HEK293 (cell line): ENCODE measurements at regions not wholly inside any gene's neighbourhood (a gene's known extent, or its start where the extent isn't known, plus 50 kb on each side); places are given as distances from the start of the nearest gene placed in this dataset.

Source experiments
- CTCF ChIA-PET: fragments of 350-600 bp; formaldehyde crosslinking; extraction: SDS; loops from one replicate; lab custom pipeline; 2021; ENCODE audit warnings: antibody characterized with exemption; lab: Yijun Ruan, JAX
- POLR2A ChIA-PET: fragments of 300-600 bp; formaldehyde crosslinking; extraction: SDS; loops from one replicate; lab custom pipeline; 2020; ENCODE audit warnings: antibody characterized with exemption, inconsistent platforms; lab: Yijun Ruan, JAX
- H3K27ac ChIP-seq: fragments of 200-500 bp; sonication (Bioruptor generic); 2 replicates; pipeline ENCODE4 v1.5.1; 2014; ENCODE audit warnings: low read depth, low read length, control low read depth, inconsistent platforms; ENCODE audit errors: extremely low read depth
- H3K36me3 ChIP-seq, 2 experiments: fragments of 200-500 bp in 1 of 2; sonication (Bioruptor generic) in 1 of 2; 1 replicate in 1 of 2; 2 replicates in 1 of 2; pipeline ENCODE4 v1.5.1; 2014 to 2017; ENCODE audit warnings: inconsistent platforms in 2 of 2, low read length in 2 of 2; ENCODE audit not compliant: control insufficient read depth in 2 of 2, insufficient read depth in 1 of 2
- H3K4me1 ChIP-seq: fragments of 200-500 bp; sonication (Bioruptor generic); 2 replicates; pipeline ENCODE4 v1.5.1; 2014; ENCODE audit warnings: mild to moderate bottlenecking, low read length, inconsistent platforms; ENCODE audit not compliant: control insufficient read depth, insufficient read depth
- H3K4me3 ChIP-seq: 2 replicates; pipeline ENCODE4 v1.5.1; 2011; ENCODE audit warnings: low read depth, mild to moderate bottlenecking, control low read depth, low read length, moderate library complexity
- H3K9me3 ChIP-seq: fragments of 200-500 bp; sonication (Bioruptor generic); 2 replicates; pipeline ENCODE4 v1.5.1; 2014; ENCODE audit warnings: low read depth, low read length, inconsistent platforms; ENCODE audit not compliant: control insufficient read depth, insufficient read depth
- ATF2 ChIP-seq: fragments of 450-650 bp; formaldehyde crosslinking; IDR thresholded peaks from 2 replicates; pipeline ENCODE4 v1.5.1; 2016; ENCODE audit warnings: missing biosample characterization, missing genetic modification characterization, low read depth
- FEZF1 ChIP-seq: fragments of 450-650 bp; formaldehyde crosslinking; IDR thresholded peaks from 2 replicates; pipeline ENCODE4 v1.5.1; 2016; ENCODE audit warnings: missing biosample characterization, missing genetic modification characterization
- GLIS1 ChIP-seq: fragments of 450-650 bp; formaldehyde crosslinking; IDR thresholded peaks from 2 replicates; pipeline ENCODE4 v1.5.1; 2016; ENCODE audit warnings: missing biosample characterization, missing genetic modification characterization
- IKZF3 ChIP-seq: fragments of 450-650 bp; IDR thresholded peaks from 2 replicates; pipeline ENCODE4 v1.5.0; 2018; ENCODE audit warnings: missing biosample characterization, mild to moderate bottlenecking, missing genetic modification characterization, moderate library complexity
- INSM2 ChIP-seq: fragments of 450-650 bp; formaldehyde crosslinking; IDR thresholded peaks from 2 replicates; pipeline ENCODE4 v1.5.1; 2016; ENCODE audit warnings: missing biosample characterization, missing genetic modification characterization
- OVOL3 ChIP-seq: fragments of 450-650 bp; formaldehyde crosslinking; IDR thresholded peaks from 2 replicates; pipeline ENCODE4 v1.5.1; 2016; ENCODE audit warnings: missing biosample characterization, missing genetic modification characterization
- PRDM1 ChIP-seq: fragments of 450-650 bp; formaldehyde crosslinking; IDR thresholded peaks from 2 replicates; pipeline ENCODE4; 2016; ENCODE audit warnings: missing biosample characterization, missing genetic modification characterization
- PRDM10 ChIP-seq: fragments of 450-650 bp; formaldehyde crosslinking; IDR thresholded peaks from 2 replicates; pipeline ENCODE4 v1.5.1; 2016; ENCODE audit warnings: missing biosample characterization, missing genetic modification characterization
- PRDM6 ChIP-seq: fragments of 450-650 bp; formaldehyde crosslinking; IDR thresholded peaks from 2 replicates; pipeline ENCODE4 v1.5.1; 2017; ENCODE audit warnings: missing biosample characterization, missing genetic modification characterization
- SALL2 ChIP-seq: fragments of 450-650 bp; formaldehyde crosslinking; IDR thresholded peaks from 2 replicates; pipeline ENCODE4 v1.5.0; 2017; ENCODE audit warnings: missing biosample characterization, mild to moderate bottlenecking, missing genetic modification characterization, borderline replicate concordance
- TRIM28 ChIP-seq: IDR thresholded peaks from 2 replicates; pipeline ENCODE4 v1.6.1; 2011; ENCODE audit warnings: low read length, control low read depth, borderline replicate concordance
- ZBTB20 ChIP-seq: fragments of 450-650 bp; formaldehyde crosslinking; IDR thresholded peaks from 2 replicates; pipeline ENCODE4 v1.5.1; 2016; ENCODE audit warnings: missing biosample characterization, missing genetic modification characterization
- ZBTB21 ChIP-seq: fragments of 450-650 bp; formaldehyde crosslinking; IDR thresholded peaks from 2 replicates; pipeline ENCODE4 v1.5.1; 2017; ENCODE audit warnings: missing biosample characterization, missing genetic modification characterization
- ZBTB44 ChIP-seq: fragments of 450-650 bp; IDR thresholded peaks from 2 replicates; pipeline ENCODE4 v1.5.1; 2018; ENCODE audit warnings: missing biosample characterization, mild to moderate bottlenecking, missing genetic modification characterization
- ZFP69B ChIP-seq: fragments of 450-650 bp; formaldehyde crosslinking; IDR thresholded peaks from 2 replicates; pipeline ENCODE4 v1.5.1; 2016; ENCODE audit warnings: missing biosample characterization, missing genetic modification characterization
- ZNF404 ChIP-seq: fragments of 450-650 bp; formaldehyde crosslinking; IDR thresholded peaks from 2 replicates; pipeline ENCODE4 v1.5.1; 2017; ENCODE audit warnings: missing biosample characterization, missing genetic modification characterization
- ZNF423 ChIP-seq: fragments of 450-650 bp; formaldehyde crosslinking; IDR thresholded peaks from 2 replicates; pipeline ENCODE4 v1.5.1; 2016; ENCODE audit warnings: missing biosample characterization, missing genetic modification characterization
- ZNF561 ChIP-seq: fragments of 450-650 bp; IDR thresholded peaks from 2 replicates; pipeline ENCODE4 v1.5.1; 2018; ENCODE audit warnings: missing biosample characterization, missing genetic modification characterization, borderline replicate concordance
- ZNF600 ChIP-seq: fragments of 450-650 bp; formaldehyde crosslinking; IDR thresholded peaks from 2 replicates; pipeline ENCODE4 v1.5.1; 2016; ENCODE audit warnings: missing biosample characterization, missing genetic modification characterization
- ZNF629 ChIP-seq: fragments of 450-650 bp; formaldehyde crosslinking; IDR thresholded peaks from 2 replicates; pipeline ENCODE4 v1.5.1; 2017; ENCODE audit warnings: missing biosample characterization, missing genetic modification characterization
- ZNF660 ChIP-seq: fragments of 450-650 bp; IDR thresholded peaks from 2 replicates; pipeline ENCODE4 v1.5.1; 2018; ENCODE audit warnings: missing biosample characterization, mild to moderate bottlenecking, missing genetic modification characterization
- ZNF664 ChIP-seq: fragments of 450-650 bp; formaldehyde crosslinking; IDR thresholded peaks from 2 replicates; pipeline ENCODE4 v1.5.1; 2016; ENCODE audit warnings: missing biosample characterization, missing genetic modification characterization
- ZNF670 ChIP-seq: fragments of 450-650 bp; formaldehyde crosslinking; IDR thresholded peaks from 2 replicates; pipeline ENCODE4 v1.5.1; 2016; ENCODE audit warnings: missing biosample characterization, missing genetic modification characterization, low read depth
- ZNF677 ChIP-seq: fragments of 450-650 bp; IDR thresholded peaks from 2 replicates; pipeline ENCODE4 v1.5.0; 2018; ENCODE audit warnings: missing biosample characterization, mild to moderate bottlenecking, missing genetic modification characterization, moderate library complexity
- ZNF707 ChIP-seq: fragments of 450-650 bp; formaldehyde crosslinking; IDR thresholded peaks from 2 replicates; pipeline ENCODE4 v1.5.1; 2016; ENCODE audit warnings: missing biosample characterization, missing genetic modification characterization
- ZNF768 ChIP-seq: fragments of 450-650 bp; formaldehyde crosslinking; IDR thresholded peaks from 2 replicates; pipeline ENCODE4 v1.5.1; 2018; ENCODE audit warnings: missing biosample characterization, mild to moderate bottlenecking, missing genetic modification characterization
- ZNF776 ChIP-seq: fragments of 450-650 bp; formaldehyde crosslinking; IDR thresholded peaks from 2 replicates; pipeline ENCODE4 v1.5.0; 2017; ENCODE audit warnings: missing biosample characterization, missing genetic modification characterization, borderline replicate concordance
- ZNF843 ChIP-seq: fragments of 450-650 bp; formaldehyde crosslinking; IDR thresholded peaks from 2 replicates; pipeline ENCODE4 v1.5.1; 2016; ENCODE audit warnings: missing biosample characterization, missing genetic modification characterization
- ZSCAN30 ChIP-seq: fragments of 450-650 bp; IDR thresholded peaks from 2 replicates; pipeline ENCODE4 v1.5.1; 2018; ENCODE audit warnings: missing biosample characterization, mild to moderate bottlenecking, missing genetic modification characterization, moderate library complexity
- ZXDB ChIP-seq: fragments of 450-650 bp; formaldehyde crosslinking; IDR thresholded peaks from 2 replicates; pipeline ENCODE4 v1.5.1; 2016; ENCODE audit warnings: missing biosample characterization, missing genetic modification characterization

- ChIA-PET CTCF (interaction anchor here (0.6 kb wide), 1 partner anchor 553 kb away, joined by 4 read pairs; no protein-coding TSS in a partner anchor), POLR2A (interaction anchor here (0.6 to 1.2 kb wide), 3 partner anchors 29 to 433 kb away, joined by 4 to 11 read pairs (median 5); no protein-coding TSS in a partner anchor)
- no peak overlapping the region for H3K27ac ChIP-seq
- peaks cover 0 to 20% of the 10 kb centered on the region in 2 experiments; a peak in 1 of 3 replicates for H3K36me3 ChIP-seq
- H3K4me1 ChIP-seq: peaks cover 32% of the 10 kb centered on the region
- no peaks in the 10 kb centered on the region for H3K9me3 ChIP-seq
- no peak overlapping the region for H3K4me3 ChIP-seq
- no peak for TF ChIP-seq ZSCAN30 (tag by site-specific recombination)
- no peak for TF ChIP-seq OVOL3 (tag by site-specific recombination)
- no peak for TF ChIP-seq ZXDB
- TF ChIP-seq ZNF660: peak; percentile 53; the same call in 1 of the 2 replicates
- TF ChIP-seq ZNF629 (tag by site-specific recombination): peak; percentile 54; the same call in 1 of the 2 replicates
- TF ChIP-seq ZNF768: no peak
- peak; percentile 39; the same call in 1 of the 2 replicates for TF ChIP-seq ZNF664 (tag by site-specific recombination)
- TF ChIP-seq ZNF677 (tag by site-specific recombination): no peak
- TF ChIP-seq ZNF561 (tag by site-specific recombination): peak; percentile 59; the same call in 1 of the 2 replicates
- no peak for TF ChIP-seq ZNF776
- peak; percentile 44; the same call in 1 of the 2 replicates for TF ChIP-seq ZNF843 (tag by site-specific recombination)
- TF ChIP-seq ZNF404 (tag by site-specific recombination): no peak
- no peak for TF ChIP-seq ZNF707 (tag by site-specific recombination)
- TF ChIP-seq IKZF3: peak; percentile 91
- TF ChIP-seq GLIS1 (tag by site-specific recombination): peak; percentile 47
- TF ChIP-seq ZNF423 (tag by site-specific recombination): no peak
- TF ChIP-seq TRIM28: peak; percentile 93
- peak; percentile 92 for TF ChIP-seq FEZF1 (tag by site-specific recombination)
- peak; percentile 83 for TF ChIP-seq PRDM6
- peak; percentile 19; the same call in 1 of the 2 replicates for TF ChIP-seq ZBTB44 (tag by site-specific recombination)
- TF ChIP-seq ZNF600 (tag by site-specific recombination): no peak
- TF ChIP-seq ZBTB21: 0 out of 2 replicates have a peak, but pooled peaks have one; percentile 36
- TF ChIP-seq ZNF670: no peak
- no peak for TF ChIP-seq ZBTB20 (tag by site-specific recombination)
- TF ChIP-seq ZFP69B (tag by site-specific recombination): 0 out of 2 replicates have a peak, but pooled peaks have one; percentile 25
- no peak for TF ChIP-seq SALL2 (tag by site-specific recombination)
- TF ChIP-seq PRDM10 (tag by site-specific recombination): peak; percentile 81
- TF ChIP-seq INSM2 (tag by site-specific recombination): no peak
- peak; percentile 87 for TF ChIP-seq ATF2 (tag by site-specific recombination)
- TF ChIP-seq PRDM1: peak; percentile 44; the same call in 1 of the 2 replicates
These were observed 54.6 kb downstream of the ARHGAP35 start for GRCh38 chr19:46915386-46915785.
